GM19328 (cell line): ENCODE measurements at regions not wholly inside any gene's neighbourhood (a gene's known extent, or its start where the extent isn't known, plus 50 kb on each side); places are given as distances from the start of the nearest gene placed in this dataset.
"Not testable (repeated sequence)": the region's sequence is repeated elsewhere in the genome, so short reads cannot be mapped to it uniquely, and the experiment has no call there.

Experiments
- ATAC-seq: cut with Tn5 transposase; IDR thresholded peaks from one replicate; pipeline ENCODE4 v1.9.1; 2021; ENCODE audit warnings: mild to moderate bottlenecking, moderate library complexity; ENCODE audit not compliant: unreplicated experiment

DNA sequence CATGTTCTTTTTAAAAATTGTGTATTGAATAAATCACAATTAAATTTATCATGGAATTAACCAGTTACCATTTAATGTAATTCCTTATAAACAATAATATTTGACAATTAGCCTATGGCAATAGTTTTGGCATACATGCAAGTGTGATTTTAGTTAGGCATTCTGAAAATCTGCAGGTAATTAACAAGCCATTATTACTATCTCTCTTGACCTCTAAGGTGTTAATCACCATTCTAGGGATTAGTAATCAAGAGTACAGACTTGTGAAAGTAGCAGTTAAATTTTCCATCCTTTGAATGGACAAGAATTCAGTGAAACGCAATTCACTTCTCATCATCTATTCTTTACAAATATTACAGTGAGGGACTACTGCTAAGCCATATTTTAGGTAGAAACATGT lies 127.7 kb upstream of the CHST9 start:
- no peak for ATAC-seq

DNA sequence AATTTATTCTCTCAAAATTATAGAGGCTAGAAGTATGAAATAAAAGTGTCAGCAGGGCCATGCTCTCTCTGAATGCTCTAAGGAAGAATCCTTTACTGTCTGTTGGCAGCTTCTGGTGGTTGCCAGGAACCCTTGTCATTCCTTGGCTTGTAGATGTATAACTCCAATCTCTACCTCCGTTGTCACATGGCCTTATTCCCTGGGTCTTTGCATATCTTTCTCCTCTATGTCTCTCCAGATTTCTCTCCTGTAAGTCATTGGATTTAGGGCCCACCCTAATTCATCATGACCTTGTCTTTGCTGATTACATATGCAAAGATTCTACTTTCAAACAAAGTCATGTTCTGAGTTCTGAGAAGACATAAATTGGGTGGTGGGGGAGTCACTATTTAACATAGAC lies 127.0 kb upstream of the CHST9 start:
- ATAC-seq, result no peak

DNA sequence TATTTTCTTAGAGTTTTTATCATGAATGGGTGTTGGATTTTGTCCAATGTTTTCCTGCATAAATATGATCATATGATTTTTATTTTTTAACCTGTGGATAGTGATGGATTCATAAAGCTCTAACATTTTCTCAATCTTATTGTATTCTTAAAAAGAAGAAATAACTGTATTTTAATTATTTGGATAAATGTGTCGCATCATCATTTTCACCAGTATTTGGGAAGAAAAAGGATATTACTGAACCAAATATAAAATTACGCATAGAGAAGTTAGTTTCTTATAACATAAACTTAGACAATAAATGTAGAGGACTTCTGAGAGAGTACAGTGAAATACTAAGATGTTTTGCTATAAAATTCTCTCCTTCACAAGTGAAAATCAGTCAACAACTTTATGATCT lies 126.0 kb upstream of the CHST9 start:
- no peak for ATAC-seq

DNA sequence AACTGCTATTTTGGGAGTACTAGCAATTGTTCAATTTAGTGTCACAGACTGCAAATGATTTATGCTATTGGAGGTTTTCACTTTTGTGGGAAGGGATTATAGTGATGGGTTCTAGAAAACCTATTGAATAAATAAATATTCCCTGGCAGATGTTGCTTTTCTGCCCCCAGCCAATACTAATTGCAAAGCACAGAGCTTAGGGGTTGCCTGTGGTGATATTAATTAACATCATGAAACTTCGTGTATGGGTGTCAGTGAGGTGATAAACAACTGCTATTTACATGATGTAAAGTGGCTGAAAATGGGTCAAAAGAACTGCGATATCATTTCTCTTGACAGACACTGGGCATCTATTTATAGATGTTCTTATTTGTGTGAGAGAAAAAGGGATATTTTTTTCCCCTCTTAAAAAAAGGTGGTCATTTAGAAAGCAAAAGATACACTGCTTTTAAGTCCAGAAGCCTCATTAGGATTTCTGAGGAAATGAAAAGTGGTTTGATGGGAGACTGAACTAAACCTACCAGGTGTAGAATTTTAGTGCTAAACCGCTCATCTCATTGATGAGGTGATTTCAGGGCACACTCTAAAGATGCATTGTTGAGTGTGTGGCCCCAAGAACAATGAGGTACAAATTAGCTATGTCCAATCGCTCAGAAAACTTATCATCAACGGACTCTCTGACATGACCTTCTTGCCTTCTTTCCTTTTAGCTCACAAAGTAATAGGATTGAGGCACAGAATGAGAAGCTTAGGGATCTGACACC lies 116.7 kb upstream of the CHST9 start:
- ATAC-seq, result no peak

DNA sequence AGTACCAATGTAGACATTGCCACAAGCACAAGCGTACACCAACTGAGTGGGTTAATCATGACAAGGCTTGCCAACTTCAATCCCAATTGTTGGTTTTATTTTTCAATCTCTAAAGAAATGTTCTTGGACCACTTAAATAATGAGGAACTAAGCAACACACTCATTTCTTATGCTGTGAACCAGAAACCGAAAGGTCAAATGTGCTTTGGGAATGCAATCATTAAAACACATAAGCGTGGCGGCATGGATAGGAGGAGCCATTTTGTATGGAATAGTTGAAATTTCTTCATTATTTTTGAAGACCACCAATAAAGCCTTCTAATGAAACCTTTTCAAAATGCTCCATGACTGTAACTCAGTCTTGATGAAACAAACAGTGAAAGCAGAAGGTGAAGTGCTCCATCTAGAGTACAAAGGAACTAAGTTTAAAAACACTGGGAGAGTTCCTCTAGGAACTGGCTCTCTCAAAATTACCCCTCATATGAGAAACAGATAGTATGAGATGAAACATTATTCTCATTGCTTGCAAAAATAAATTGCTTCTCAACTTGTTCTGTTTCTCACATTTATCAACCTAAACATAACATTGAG lies 113.2 kb upstream of the CHST9 start:
- no peak for ATAC-seq

DNA sequence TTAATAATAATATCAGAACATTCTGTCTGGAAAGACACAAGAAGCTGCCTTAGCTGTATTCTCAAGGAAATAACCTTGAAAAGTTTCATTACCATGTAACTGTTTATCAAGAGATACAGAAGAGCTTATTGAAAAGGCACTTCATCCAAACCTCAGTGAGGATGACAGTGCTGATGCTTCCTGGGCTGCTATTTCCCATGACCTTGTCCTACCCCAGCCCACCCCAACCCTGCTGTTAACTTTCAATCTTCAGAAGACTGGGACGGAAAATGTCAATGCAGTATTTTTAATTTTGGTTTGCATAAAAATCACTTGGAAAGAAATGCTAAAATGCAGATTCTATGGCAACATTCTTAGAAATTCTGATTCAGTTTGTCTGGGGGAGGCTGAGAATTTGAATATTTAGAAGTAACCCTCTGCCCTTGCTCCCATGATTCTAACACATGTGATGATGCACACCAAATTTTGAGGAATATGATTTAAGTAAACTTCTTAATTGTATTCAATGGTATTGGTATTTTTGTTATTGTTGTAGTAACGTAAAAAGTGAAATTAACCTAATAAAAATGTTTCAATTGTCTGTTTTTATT lies 101.0 kb upstream of the CHST9 start:
- ATAC-seq, result not testable (repeated sequence)

DNA sequence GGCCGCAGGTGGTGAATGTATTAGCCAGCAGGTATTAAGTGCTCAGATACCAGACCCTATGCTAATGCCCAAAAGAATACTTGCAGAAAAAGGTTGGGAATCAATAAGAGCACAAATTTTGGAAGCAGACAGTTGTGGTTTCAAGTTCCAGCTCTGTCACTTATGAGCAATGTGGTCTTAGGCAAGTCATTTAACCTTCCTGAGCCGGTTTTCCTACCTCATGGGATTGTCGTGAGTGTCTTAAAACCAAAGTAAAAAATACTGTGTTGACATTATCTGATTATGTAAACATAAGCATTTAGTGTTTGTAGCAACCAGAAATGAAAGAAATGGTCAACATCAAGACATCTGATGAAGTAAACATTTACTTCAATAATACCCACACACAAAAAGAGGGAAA lies 93.0 kb upstream of the CHST9 start:
- no peak for ATAC-seq

DNA sequence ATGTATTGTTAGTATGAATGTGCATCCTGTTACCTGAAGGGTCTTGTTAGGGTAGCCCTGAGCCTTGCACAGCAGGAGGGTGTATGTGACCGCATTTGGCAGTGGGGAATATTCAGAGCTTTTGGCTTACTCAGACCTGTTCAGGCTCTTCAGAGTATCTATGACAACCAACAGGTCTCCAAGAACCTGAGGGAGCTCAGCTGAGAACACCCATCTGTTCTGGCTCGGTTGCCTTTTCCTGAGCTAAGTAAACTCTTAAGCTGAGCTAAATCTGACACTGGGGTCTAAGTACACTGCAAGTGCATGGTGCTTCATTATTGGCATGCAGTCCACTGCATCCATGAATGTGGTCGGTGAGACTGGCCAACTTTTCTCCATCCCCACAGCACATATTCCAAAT lies 92.4 kb upstream of the CHST9 start:
- ATAC-seq, result no peak

DNA sequence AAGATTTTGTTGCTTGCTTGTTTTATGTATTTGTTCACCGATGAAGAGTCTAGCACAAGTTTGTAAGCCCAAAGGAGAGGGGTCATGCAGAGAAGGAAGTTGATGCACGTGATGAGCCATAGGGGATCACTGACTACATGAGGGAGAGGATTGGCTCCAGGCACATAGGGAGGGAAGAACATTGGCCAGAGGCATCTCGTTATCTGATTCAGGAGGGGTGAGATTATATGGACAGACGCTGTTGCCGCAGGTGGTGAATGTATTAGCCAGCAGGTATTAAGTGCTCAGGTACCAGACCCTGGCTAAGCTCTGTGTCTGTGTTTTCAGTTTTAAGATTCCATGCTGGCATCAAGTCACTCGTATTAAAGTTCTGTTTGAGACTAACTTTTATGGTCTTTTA lies 91.8 kb upstream of the CHST9 start:
- ATAC-seq, result no peak

DNA sequence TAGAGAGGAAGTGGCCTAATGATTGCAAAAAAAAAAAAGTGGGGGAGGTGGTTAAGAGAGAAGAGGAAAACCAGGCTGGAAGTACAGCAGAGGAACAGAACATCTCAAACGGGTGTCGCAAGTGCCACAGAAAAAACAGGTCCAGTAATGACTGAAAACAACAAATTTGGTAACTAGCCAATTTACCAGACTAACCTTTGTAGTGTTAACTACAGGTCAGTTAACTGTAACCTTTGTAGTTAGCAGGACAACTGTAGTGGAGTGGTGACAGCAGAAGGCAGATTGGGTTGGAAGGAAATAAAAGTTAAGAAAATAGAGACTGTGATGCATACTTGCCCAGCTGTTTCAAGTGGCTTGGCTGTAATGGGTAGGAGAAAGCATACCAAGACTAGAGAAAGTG lies 91.4 kb upstream of the CHST9 start:
- ATAC-seq, result no peak

DNA sequence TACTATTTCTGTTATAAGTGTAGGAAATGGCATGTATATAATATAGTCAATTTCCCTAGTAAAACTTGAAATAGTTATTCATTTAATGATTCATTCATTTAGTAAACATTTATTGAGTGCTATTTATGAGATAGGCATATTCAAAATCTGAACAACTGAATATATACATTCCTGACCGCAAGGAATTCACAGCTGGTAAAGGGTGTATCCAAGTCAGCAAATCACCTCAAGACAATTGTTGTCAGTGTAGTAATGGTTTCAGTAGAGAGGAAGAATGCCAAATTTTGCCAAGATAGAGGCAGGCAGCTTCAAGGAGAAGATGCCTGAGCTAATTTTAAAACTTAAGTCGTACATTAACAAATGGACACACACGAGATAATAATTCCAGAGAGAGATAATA lies 89.8 kb upstream of the CHST9 start:
- no peak for ATAC-seq

DNA sequence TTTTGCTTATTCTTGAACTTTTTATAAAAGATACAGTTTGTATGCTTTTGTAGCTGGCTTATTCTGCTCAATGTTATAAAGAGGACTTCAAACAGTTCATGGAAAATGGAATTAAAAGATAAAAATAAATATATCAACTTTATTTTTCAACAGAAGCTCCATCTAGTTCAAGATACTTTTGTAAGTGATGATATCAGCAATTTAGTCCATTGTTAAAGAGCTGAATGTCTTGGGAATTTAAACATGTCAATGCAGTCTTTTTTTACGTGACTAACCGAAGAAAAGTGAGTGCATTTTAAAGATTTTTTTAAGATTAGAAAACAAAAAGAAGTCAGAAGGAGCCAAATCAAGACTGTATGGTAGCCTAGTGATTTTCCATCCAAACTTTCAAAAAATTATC lies 85.4 kb upstream of the CHST9 start:
- ATAC-seq, result no peak

DNA sequence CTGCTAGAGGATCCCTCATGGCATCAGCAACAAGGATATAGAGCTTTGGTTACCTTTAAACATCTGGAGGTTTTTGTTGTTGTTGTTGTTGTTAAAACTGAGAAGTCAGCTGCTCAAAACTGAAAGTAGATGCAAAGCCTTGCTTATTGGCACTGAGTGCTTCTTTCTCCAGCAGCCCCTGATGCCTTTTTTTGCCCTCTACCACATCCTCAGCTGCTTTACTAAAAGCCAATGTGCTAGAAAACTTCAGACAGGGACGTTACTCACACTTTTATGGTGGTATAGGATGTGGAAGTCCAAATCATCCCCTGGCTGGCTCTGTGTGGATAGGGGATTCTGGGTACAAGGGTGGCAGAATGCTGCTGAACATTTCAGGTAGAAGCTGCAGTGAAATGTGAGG lies 78.3 kb upstream of the CHST9 start:
- no peak for ATAC-seq

DNA sequence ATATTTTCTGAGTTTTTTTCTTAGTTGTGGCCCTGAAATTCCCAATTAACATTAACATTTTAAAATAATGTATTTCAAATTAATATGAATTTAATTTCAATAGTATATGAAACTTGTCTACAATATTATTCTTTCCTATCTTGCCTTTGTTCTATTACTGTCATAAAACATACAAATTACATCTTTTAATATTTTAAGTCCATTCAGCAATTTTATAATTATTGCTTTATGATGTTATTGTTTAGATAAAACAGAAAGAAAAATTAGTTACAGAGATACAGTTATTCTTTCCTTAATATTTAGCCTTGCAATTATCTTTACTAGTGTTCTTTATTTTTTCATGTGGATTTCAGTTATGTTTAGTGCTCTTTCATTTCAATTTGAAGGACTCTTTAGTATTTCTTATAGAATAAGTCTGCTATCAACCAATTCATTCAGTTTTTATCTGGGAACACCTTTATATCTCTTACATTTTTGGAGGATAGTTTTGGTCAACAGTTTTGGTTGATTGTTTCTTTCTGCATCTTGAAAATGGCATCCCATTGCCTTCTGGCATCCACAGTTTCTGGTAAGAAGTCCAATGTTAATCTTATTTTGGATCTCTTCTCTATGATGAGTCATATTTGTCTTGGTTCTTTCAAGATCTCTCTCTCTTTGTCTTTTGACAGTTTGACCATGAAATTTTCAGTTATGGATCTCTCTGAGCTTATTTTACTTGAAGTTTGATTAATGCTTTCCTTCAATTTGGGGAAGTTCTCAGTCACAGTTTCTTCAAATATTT lies 76.9 kb upstream of the CHST9 start:
- ATAC-seq, result no peak

DNA sequence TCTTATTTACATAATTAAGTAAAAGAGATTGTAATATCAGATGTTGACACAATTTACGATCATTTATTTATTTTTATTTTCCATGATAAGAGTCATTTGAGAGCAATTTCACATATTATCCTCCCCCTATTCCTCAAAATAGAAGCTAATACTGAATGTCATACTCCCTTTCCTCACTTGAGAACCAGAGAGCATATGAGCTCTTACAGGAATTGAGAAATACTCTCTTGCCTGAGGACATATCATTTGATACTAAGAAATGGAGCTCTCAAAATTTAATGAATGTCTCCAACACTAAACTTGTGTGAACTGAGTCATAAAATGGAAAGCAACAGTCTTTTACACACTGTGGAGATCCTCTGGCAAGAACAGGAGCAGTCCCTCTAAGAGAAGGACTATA lies 68.5 kb upstream of the CHST9 start:
- ATAC-seq, result no peak

DNA sequence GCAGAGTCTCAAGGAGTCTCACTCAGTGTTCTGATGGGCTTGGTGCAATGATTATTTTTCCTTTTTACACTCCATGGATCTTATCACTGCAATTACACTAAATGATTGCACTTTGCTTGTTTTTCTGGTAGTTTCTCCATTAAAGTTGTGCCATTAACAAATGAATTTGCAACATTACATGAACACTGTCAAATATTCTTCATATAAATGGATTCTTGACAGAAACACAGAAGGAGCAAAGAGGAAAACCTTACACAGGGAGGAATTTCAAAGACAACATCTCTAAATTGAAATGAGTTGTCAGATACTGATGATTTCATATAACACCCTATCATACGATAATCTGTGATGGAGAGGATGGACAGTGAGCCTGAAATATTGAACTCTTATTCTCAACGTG lies 65.4 kb upstream of the CHST9 start:
- ATAC-seq, result no peak

DNA sequence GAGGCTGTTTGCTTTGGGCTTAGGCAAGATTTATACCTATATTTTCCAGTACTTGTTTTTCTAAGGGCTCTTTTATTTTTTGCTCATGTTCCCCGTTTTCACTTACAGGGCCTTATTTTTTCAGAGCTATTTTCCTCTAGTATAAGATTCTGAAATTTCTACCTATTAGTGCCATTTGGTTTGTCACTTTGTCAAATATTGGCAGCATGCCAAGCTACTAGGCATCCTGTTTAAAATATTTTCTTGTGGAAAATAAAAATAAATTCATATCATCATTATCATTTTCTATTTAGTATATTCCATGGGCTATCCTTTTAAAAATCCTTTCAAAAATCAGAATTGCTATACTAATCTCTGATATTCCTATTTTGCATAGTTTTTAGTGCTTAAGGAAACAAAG lies 64.8 kb upstream of the CHST9 start:
- no peak for ATAC-seq

DNA sequence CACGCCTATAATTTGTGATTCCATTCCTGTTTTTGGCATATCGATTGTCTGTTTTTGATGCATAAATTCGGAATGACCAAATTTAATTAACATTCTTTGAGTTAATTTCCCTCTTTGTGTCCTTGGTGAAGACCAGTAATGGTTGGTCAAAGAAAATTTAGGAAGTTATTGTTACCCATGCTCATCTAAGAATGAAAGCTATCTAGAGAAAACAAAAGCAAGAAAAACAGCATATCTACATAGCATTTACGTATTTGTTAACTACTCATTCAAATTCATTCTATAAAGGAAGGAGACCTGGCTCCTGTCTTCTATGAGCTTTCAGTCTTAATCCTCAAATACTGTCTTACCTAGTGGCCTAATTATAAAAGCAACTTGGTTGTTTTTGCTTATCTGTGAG lies 59.2 kb upstream of the CHST9 start:
- no peak for ATAC-seq

DNA sequence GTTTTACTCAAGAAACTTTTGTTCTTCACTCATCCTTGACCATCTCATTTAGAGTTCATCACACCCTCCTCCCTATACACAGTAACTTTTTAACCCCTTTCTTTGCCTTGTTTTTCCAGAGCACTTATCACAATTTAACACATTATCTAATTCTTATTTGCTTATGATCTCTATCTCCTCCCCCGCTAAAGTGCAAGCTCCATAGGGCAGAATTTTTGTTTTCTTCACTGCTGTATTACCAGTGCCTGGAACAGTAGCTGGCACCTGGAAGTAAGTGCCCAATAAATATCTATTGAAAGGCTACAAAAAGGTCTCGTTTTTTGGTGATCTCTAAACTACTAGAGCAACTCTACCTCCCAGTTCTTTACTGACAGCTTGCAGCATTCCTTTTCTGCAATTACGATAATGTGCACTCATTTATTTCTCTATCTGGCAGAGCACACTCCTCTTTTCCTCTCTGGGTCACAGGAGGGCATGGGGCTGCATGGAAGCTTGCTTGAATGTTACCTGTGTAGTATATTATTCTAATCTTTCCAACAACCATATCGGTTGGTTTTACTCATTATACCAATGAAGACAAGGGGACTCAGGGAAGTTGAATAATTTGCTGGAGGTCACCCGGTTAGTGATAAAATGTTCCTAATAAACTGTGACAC lies 57.4 kb upstream of the CHST9 start:
- no peak for ATAC-seq

DNA sequence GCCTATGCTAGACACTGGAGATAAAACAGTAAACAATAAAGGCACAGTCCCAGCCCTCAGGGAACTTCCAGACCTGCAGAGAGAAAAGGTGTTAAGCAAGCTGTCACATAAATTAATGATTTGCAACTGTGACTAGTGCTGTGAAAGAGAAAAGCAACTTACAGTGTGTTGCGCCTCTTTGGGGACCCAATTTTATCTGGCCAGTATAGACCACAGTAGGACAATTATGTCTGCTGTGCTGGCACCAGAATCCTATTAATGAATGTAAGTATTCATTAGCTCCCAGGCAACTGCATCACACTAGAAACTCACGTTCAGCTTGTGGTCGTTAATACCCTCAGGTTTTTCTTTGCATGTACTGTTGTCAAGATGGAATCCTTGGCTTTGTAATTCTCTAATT lies 55.3 kb upstream of the CHST9 start:
- no peak for ATAC-seq

DNA sequence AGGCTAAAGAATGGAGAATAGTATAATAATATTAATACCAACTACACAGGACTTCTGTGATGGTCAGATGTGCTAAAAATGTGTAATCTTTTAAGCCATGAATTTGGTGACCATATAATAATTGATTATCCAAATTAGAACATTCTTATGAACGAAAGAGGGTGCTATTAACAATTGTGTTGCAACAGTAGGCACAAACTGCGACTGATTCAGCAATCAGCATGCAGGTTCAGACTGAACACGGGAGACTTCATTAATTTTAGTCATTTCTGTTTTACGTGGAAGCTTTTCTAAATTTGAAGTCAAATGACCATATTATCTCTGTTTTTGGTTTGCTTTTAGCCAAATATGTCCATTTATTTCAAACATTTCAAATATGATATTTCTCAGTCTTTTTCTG lies 54.6 kb upstream of the CHST9 start:
- ATAC-seq, result no peak
